K562 (cell line): ENCODE measurements at regions not wholly inside any gene's neighbourhood (a gene's known extent, or its start where the extent isn't known, plus 50 kb on each side); places are given as distances from the start of the nearest gene placed in this dataset.

Source experiments
- ATAC-seq: fragments of 200-7000 bp; cut with Tn5 transposase; 3 replicates; pipeline ENCODE4 v1.9.1; 2020; ENCODE audit warnings: moderate library complexity
- BruUV-seq: library from RNA; stranded (reverse); fragments of 400-500 nt; replicated peaks from 2 replicates; lab custom pipeline; 2021; lab: Mats Ljungman, UMichigan
- CTCF ChIA-PET: fragments of 300-600 bp; formaldehyde crosslinking; extraction: SDS; loops from one replicate; lab custom pipeline; 2021; ENCODE audit warnings: low intra/inter-chr PET ratio; lab: Yijun Ruan, JAX
- POLR2A ChIA-PET: fragments of 300-600, 350-650 bp; sonication (Branson Sonifier 250); formaldehyde crosslinking; extraction: SDS; loops from one replicate; lab custom pipeline; 2021; ENCODE audit warnings: antibody characterized with exemption, inconsistent platforms; lab: Yijun Ruan, JAX
- DNase-seq, 4 experiments: peaks; one replicate each; pipeline versions ENCODE4 v3.0.0 to v3.0.0-alpha.2; 2011 to 2018; ENCODE audit warnings: low spot score in 3 of 4, mixed read lengths in 3 of 4; ENCODE audit errors: extremely low read depth in 1 of 4
- FAIRE-seq: peaks from 2 replicates; lab custom pipeline; 2011; peaks lifted over from hg19 to GRCh38; lab: Jason Lieb, UNC
- H2AFZ ChIP-seq: 2 replicates; pipeline ENCODE4 v1.6.0; 2011; ENCODE audit warnings: low read depth, low read length, control low read depth, inconsistent platforms
- H3K27ac ChIP-seq: fragments of 200-600 bp; 3 replicates; pipeline ENCODE4 v1.8.0; 2011; ENCODE audit warnings: low read depth, mild to moderate bottlenecking, control low read depth, inconsistent platforms, low read length, moderate library complexity, mixed read lengths; ENCODE audit errors: extremely low read depth
- H3K27me3 ChIP-seq, 2 experiments: fragments of 300-600 bp in 1 of 2; 2 replicates in 1 of 2; 3 replicates in 1 of 2; pipeline versions ENCODE4 v1.6.0 to v1.8.0; 2011; ENCODE audit warnings: inconsistent platforms in 2 of 2, low read length in 2 of 2, mild to moderate bottlenecking in 1 of 2, mixed read lengths in 1 of 2, moderate library complexity in 1 of 2; ENCODE audit not compliant: control insufficient read depth in 2 of 2, insufficient read depth in 2 of 2
- H3K36me3 ChIP-seq: fragments of 300-600 bp; 3 replicates; pipeline ENCODE4 v1.8.0; 2011; ENCODE audit warnings: mild to moderate bottlenecking, low read length, inconsistent platforms; ENCODE audit not compliant: control insufficient read depth, insufficient read depth
- H3K4me1 ChIP-seq, 2 experiments: fragments of 200-600 bp in 1 of 2; replicated peaks in 1 of 2; 2 replicates in 1 of 2; 3 replicates in 1 of 2; pipeline versions ENCODE4 v1.5.1 to v1.8.0; 2011; ENCODE audit warnings: inconsistent platforms in 2 of 2, low read length in 2 of 2, mild to moderate bottlenecking in 1 of 2, mixed read lengths in 1 of 2, moderate library complexity in 1 of 2; ENCODE audit not compliant: control insufficient read depth in 2 of 2, insufficient read depth in 2 of 2
- H3K4me2 ChIP-seq: 2 replicates; pipeline ENCODE4 v1.6.1; 2011; ENCODE audit warnings: low read length, control low read depth, inconsistent platforms, mixed read lengths; ENCODE audit not compliant: insufficient read depth
- H3K4me3 ChIP-seq: fragments of 200-600 bp; sonication (generic), shearing (Covaris generic); 2 replicates; pipeline ENCODE4 v1.5.1; 2016; ENCODE audit warnings: control low read depth, inconsistent platforms
- H3K79me2 ChIP-seq: fragments of 200-600 bp; 3 replicates; pipeline ENCODE4 v1.8.0; 2011; ENCODE audit warnings: low read length, inconsistent platforms; ENCODE audit not compliant: control insufficient read depth, insufficient read depth
- H3K9ac ChIP-seq, 2 experiments: 2 replicates each; pipeline versions ENCODE4 v1.6.0 to v1.6.1; 2011; ENCODE audit warnings: low read depth in 2 of 2, low read length in 2 of 2, control low read depth in 1 of 2, inconsistent platforms in 1 of 2, mild to moderate bottlenecking in 1 of 2, mixed read lengths in 1 of 2; ENCODE audit not compliant: insufficient read depth in 1 of 2
- H3K9me1 ChIP-seq: one replicate; pipeline ENCODE4 v1.6.0; 2011; ENCODE audit warnings: inconsistent platforms, mild to moderate bottlenecking, low read length, moderate library complexity; ENCODE audit not compliant: control insufficient read depth, insufficient read depth
- H3K9me3 ChIP-seq: replicated peaks from 2 replicates; pipeline ENCODE4 v1.5.1; 2011; ENCODE audit warnings: low read depth, low read length, inconsistent platforms; ENCODE audit not compliant: control insufficient read depth, insufficient read depth
- H4K20me1 ChIP-seq: replicated peaks from 2 replicates; pipeline ENCODE4 v1.6.1; 2011; ENCODE audit warnings: low read length, inconsistent platforms, mixed read lengths; ENCODE audit not compliant: control insufficient read depth, insufficient read depth
- BHLHE40 ChIP-seq: IDR thresholded peaks from 2 replicates; pipeline ENCODE4 v1.6.1; 2011; ENCODE audit warnings: low read length, improper control_type of control experiment
- NONO ChIP-seq, 2 experiments: fragments of 200-400 bp in 1 of 2; fragments of 450-650 bp in 1 of 2; formaldehyde crosslinking in 1 of 2; IDR thresholded peaks; 2 replicates each; pipeline ENCODE4 v1.6.1; 2017; ENCODE audit warnings: low read depth in 2 of 2, mild to moderate bottlenecking in 2 of 2, moderate library complexity in 2 of 2, low read length in 1 of 2
- PTBP1 ChIP-seq: fragments of 200-400 bp; formaldehyde crosslinking; IDR thresholded peaks from 2 replicates; pipeline ENCODE4 v1.6.1; 2017; ENCODE audit warnings: low read depth, low read length
- SMAD2 ChIP-seq: fragments of 150-350 bp; IDR thresholded peaks from 2 replicates; pipeline ENCODE4 v1.6.1; 2014; ENCODE audit warnings: low read depth, mild to moderate bottlenecking, low read length
- XRCC4 ChIP-seq: IDR thresholded peaks from one replicate; pipeline ENCODE4 v1.6.1; 2011; ENCODE audit not compliant: insufficient read depth, insufficient read length; ENCODE audit errors: extremely low read depth
- ZFX ChIP-seq: sonication (generic); formaldehyde crosslinking; IDR thresholded peaks from 2 replicates; pipeline ENCODE4 v1.8.0; 2022; ENCODE audit warnings: mild to moderate bottlenecking, missing genetic modification reagents, moderate library complexity
- ZNF507 ChIP-seq: conservative IDR thresholded peaks from 2 replicates; pipeline ENCODE4 v1.6.1; 2017; ENCODE audit warnings: missing genetic modification characterization, missing compliant biosample characterization
- ZNF79 ChIP-seq: fragments of 250-450 bp; sonication (Bioruptor Pico); IDR thresholded peaks from 2 replicates; pipeline ENCODE4 v1.4.0; 2020; ENCODE audit warnings: low read depth, mild to moderate bottlenecking, moderate library complexity
- WGBS: fragments of 100-300 bp; shearing (Covaris generic); methylation state at CpG from one replicate; pipeline ENCODE4 v1.1.6; 2016; ENCODE audit warnings: low coverage, mixed read lengths; ENCODE audit not compliant: insufficient coverage; ENCODE audit errors: missing lambda C conversion rate; 5-methylcytosine and 5-hydroxymethylcytosine counted together
- in situ Hi-C: fragments of 300-500 bp; cut with MboI; formaldehyde crosslinking; loops from 4 replicates; pipeline ENCODE4 v1.15.0; 2018; ENCODE audit warnings: inconsistent platforms, mixed read lengths
- intact Hi-C: fragments of 100-400 bp; cut with micrococcal nuclease; formaldehyde crosslinking; loops from 2 replicates; pipeline ENCODE4 v1.14.2; 2022
- TF ChIP-seq, protein P1 (sequence below), 2 experiments: fragments of 450-650 bp; IDR thresholded peaks; 2 replicates each; pipeline ENCODE4 v1.6.1; 2016; ENCODE audit warnings: mild to moderate bottlenecking in 2 of 2, borderline replicate concordance in 1 of 2, low read depth in 1 of 2, moderate library complexity in 1 of 2
- TF ChIP-seq, protein P2 (sequence below), 3 experiments: fragments of 200-800 bp in 1 of 3; sonication (Bioruptor generic) in 1 of 3; sonication (generic) in 1 of 3; formaldehyde crosslinking in 1 of 3; IDR thresholded peaks; 2 replicates each; pipeline versions ENCODE4 v1.6.1 to v1.8.0; 2016 to 2022; ENCODE audit warnings: mild to moderate bottlenecking in 2 of 3, missing compliant biosample characterization in 2 of 3, missing genetic modification characterization in 2 of 3, missing genetic modification reagents in 1 of 3
- TF ChIP-seq, protein P3 (sequence below): IDR thresholded peaks from 2 replicates; pipeline ENCODE4 v1.6.1; 2016; ENCODE audit warnings: missing genetic modification characterization, missing compliant biosample characterization

DNA sequence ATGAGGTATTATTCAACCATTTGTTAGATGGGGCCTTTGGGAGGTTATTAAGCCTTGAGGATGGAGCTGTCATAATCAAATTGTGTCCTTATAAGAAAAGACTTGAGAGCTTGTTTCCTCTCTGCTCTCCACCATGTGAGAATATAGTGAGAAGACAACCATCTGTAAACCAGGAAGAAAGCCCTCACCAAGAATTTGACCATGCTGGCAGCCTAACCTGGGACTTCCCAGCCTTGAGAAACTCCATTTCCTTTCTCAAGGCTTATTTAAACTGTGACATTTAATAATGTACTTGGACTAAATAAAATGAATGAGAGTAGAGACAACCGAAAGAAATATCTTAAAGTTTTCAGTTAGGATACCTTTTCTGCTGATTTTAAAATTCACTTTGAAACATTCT is 83.7 kb upstream of the GC start:
- Histone ChIP-seq H3K4me1 (no peaks in the 10 kb centered on the region), H4K20me1 (no peaks in the 10 kb centered on the region), H3K27ac (no peak overlapping the region), H3K9me1 (no peaks in the 10 kb centered on the region), H3K9ac (no peak overlapping the region), H3K27me3 (no peaks in the 10 kb centered on the region), H3K9me3 (peaks cover 16% of the 10 kb centered on the region), H3K4me2 (no peak overlapping the region), H3K79me2 (no peaks in the 10 kb centered on the region), H2AFZ (no peak overlapping the region), H3K36me3 (no peaks in the 10 kb centered on the region), H3K4me3 (no peak overlapping the region)
- intact Hi-C loops = no loop called here
- TF ChIP-seq ZFX (CRISPR knock-in tag) (no peak), NONO (IDR thresholded peaks at IDR 0.05; ENCODE audit: low read depth in 2 of 2, low read length in 1 of 2) (no peak), ZNF79 (CRISPR knock-in tag) (no peak), ZNF507 (tag) (no peak), XRCC4 (no peak), SMAD2 (no peak), PTBP1 (no peak), BHLHE40 (no peak)
- TF ChIP-seq, protein P1, sequence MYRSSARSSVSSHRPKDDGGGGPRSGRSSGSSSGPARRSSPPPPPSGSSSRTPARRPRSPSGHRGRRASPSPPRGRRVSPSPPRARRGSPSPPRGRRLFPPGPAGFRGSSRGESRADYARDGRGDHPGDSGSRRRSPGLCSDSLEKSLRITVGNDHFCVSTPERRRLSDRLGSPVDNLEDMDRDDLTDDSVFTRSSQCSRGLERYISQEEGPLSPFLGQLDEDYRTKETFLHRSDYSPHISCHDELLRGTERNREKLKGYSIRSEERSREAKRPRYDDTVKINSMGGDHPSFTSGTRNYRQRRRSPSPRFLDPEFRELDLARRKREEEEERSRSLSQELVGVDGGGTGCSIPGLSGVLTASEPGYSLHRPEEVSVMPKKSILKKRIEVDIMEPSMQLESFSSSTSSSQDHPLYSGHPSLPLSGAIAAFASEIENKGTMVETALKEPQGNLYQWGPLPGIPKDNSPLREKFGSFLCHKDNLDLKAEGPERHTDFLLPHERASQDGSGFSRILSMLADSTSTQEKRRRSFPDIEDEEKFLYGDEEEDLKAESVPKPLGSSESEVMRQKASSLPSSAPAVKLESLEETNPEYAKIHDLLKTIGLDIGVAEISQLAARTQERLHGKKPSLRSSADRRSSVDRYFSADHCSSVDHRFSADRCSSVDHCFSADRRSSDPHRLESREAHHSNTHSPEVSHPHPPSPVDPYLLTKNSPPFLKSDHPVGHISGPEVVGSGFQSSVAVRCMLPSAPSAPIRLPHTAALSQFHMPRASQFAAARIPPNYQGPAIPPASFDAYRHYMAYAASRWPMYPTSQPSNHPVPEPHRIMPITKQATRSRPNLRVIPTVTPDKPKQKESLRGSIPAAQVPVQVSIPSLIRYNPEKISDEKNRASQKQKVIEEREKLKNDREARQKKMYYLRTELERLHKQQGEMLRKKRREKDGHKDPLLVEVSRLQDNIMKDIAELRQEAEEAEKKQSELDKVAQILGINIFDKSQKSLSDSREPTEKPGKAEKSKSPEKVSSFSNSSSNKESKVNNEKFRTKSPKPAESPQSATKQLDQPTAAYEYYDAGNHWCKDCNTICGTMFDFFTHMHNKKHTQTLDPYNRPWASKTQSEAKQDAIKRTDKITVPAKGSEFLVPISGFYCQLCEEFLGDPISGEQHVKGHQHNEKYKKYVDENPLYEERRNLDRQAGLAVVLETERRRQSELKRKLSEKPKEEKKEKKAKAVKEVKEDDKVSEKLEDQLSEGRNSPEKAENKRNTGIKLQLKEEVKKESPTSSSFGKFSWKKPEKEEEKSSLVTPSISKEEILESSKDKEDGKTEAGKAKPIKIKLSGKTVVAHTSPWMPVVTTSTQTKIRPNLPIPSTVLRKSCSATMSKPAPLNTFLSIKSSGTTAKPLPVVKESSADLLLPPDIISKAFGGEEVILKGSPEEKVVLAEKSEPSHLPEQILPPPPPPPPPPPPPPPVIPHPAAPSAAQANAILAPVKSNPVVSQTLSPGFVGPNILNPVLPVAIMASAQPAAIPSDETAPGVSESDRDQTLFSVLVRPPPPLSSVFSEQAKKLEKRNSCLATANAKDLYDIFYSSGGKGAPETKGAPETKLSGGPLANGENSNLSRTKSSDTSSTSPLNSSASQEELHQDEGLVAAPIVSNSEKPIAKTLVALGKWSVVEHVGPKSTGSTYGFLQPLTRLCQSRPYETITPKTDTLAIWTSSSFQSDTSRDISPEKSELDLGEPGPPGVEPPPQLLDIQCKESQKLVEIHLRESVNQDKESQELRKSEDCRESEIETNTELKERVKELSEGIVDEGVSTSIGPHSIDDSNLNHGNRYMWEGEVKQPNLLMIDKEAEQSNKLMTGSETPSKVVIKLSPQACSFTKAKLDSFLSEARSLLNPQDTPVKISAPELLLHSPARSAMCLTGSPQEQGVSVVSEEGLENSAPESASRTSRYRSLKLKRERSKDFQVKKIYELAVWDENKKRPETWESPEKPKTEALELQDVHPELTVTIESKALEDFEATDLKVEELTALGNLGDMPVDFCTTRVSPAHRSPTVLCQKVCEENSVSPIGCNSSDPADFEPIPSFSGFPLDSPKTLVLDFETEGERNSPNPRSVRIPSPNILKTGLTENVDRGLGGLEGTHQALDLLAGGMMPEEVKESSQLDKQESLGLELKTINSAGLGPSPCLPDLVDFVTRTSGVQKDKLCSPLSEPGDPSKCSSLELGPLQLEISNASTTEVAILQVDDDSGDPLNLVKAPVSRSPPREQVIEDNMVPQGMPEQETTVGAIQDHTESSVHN (IDR thresholded peaks at IDR 0.05; ENCODE audit: borderline replicate concordance in 1 of 2, low read depth in 1 of 2) = no peak
- TF ChIP-seq, protein P2, sequence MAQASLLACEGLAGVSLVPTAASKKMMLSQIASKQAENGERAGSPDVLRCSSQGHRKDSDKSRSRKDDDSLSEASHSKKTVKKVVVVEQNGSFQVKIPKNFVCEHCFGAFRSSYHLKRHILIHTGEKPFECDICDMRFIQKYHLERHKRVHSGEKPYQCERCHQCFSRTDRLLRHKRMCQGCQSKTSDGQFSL (CRISPR knock-in tag; IDR thresholded peaks at IDR 0.05) = no peak
- TF ChIP-seq, protein P2 (tag; IDR thresholded peaks at IDR 0.05) = no peak
- TF ChIP-seq, protein P3, sequence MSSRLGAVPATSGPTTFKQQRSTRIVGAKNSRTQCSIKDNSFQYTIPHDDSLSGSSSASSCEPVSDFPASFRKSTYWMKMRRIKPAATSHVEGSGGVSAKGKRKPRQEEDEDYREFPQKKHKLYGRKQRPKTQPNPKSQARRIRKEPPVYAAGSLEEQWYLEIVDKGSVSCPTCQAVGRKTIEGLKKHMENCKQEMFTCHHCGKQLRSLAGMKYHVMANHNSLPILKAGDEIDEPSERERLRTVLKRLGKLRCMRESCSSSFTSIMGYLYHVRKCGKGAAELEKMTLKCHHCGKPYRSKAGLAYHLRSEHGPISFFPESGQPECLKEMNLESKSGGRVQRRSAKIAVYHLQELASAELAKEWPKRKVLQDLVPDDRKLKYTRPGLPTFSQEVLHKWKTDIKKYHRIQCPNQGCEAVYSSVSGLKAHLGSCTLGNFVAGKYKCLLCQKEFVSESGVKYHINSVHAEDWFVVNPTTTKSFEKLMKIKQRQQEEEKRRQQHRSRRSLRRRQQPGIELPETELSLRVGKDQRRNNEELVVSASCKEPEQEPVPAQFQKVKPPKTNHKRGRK (tag) = no peak
- ATAC-seq (no peak), FAIRE-seq (no peak), DNase-seq (no peak)
- in situ Hi-C loops = no loop called here
- POLR2A ChIA-PET = no interaction called here
- BruUV-seq = no TSS peak
- WGBS = 0% methylated on average over 1 of the region's 1 CpG
- CTCF ChIA-PET = interaction anchor here (0.6 kb wide), 1 partner anchor 147 kb away, joined by 5 read pairs; no protein-coding TSS in a partner anchor
